Spleen (tissue), 11 donors: ENCODE measurements at regions not wholly inside any gene's neighbourhood (a gene's known extent, or its start where the extent isn't known, plus 50 kb on each side); places are given as distances from the start of the nearest gene placed in this dataset.

Experiments used
- DNase-seq: peaks from one replicate; pipeline ENCODE4 v3.0.0-alpha.2; 2020
- H3K27ac ChIP-seq, 8 donors: fragments of 200-600 bp; sonication (generic) in 7 of 8; 1 replicate in 4 of 8; 2 replicates in 4 of 8; pipeline versions ENCODE4 v1.5.0 to v1.8.0; 2016 to 2021; ENCODE audit warnings: inconsistent platforms in 4 of 8, mild to moderate bottlenecking in 4 of 8, moderate library complexity in 1 of 8
- H3K27me3 ChIP-seq, 7 donors: fragments of 200-600 bp; sonication (generic) in 6 of 7; replicated peaks in 1 of 7; 1 replicate in 4 of 7; 2 replicates in 3 of 7; pipeline versions ENCODE4 v1.5.0 to v1.8.0; 2016 to 2021; ENCODE audit warnings: inconsistent platforms in 3 of 7, mild to moderate bottlenecking in 1 of 7
- H3K36me3 ChIP-seq, 6 donors: fragments of 200-600 bp; sonication (generic) in 5 of 6; 1 replicate in 4 of 6; 2 replicates in 2 of 6; pipeline versions ENCODE4 v1.5.0 to v1.8.0; 2016 to 2021; ENCODE audit warnings: inconsistent platforms in 2 of 6
- H3K4me1 ChIP-seq, 6 donors: fragments of 200-600 bp; sonication (generic) in 5 of 6; 1 replicate in 3 of 6; 2 replicates in 3 of 6; pipeline versions ENCODE4 v1.5.0 to v1.8.0; 2016 to 2021; ENCODE audit warnings: inconsistent platforms in 3 of 6
- H3K4me3 ChIP-seq, 8 donors: fragments of 200-600 bp; sonication (generic) in 7 of 8; 1 replicate in 4 of 8; 2 replicates in 4 of 8; pipeline versions ENCODE4 v1.5.0 to v1.8.0; 2016 to 2021; ENCODE audit warnings: inconsistent platforms in 4 of 8, mild to moderate bottlenecking in 4 of 8, moderate library complexity in 2 of 8
- H3K9me3 ChIP-seq, 8 donors: fragments of 200-600 bp; sonication (generic) in 7 of 8; 1 replicate in 4 of 8; 2 replicates in 4 of 8; pipeline versions ENCODE4 v1.5.0 to v1.8.0; 2016 to 2021; ENCODE audit warnings: inconsistent platforms in 4 of 8
- POLR2A ChIP-seq, 3 donors: fragments of 450-650 bp; IDR thresholded peaks; one replicate each; pipeline ENCODE4 v1.5.1; 2017; ENCODE audit warnings: antibody characterized with exemption in 3 of 3, mild to moderate bottlenecking in 1 of 3
- POLR2AphosphoS5 ChIP-seq, 3 donors: sonication (generic); formaldehyde crosslinking; IDR thresholded peaks; one replicate each; pipeline ENCODE4 v1.5.1; 2017; ENCODE audit warnings: antibody characterized with exemption in 3 of 3
- WGBS, 5 donors: extraction: QIAGEN DNeasy Blood & Tissue Kit in 3 of 5; methylation state at CpG; one replicate each; pipeline versions ENCODE4 v1.1.5 to v1.1.7; 2013 to 2018; 5-methylcytosine and 5-hydroxymethylcytosine counted together
- intact Hi-C: fragments of 100-400 bp; cut with DNase I; formaldehyde crosslinking; loops from one replicate; pipeline ENCODE4 v1.15.0; 2023; ENCODE audit warnings: low total_unique reads
- TF ChIP-seq, protein P1 (sequence below), 11 experiments: fragments of 200-600 bp in 7 of 11; fragments of 450-650 bp in 4 of 11; sonication (generic) in 4 of 11; IDR thresholded peaks in 8 of 11; conservative IDR thresholded peaks in 3 of 11; 1 replicate in 7 of 11; 2 replicates in 4 of 11; pipeline versions ENCODE4 v1.4.0 to v1.8.0; 2016 to 2021; ENCODE audit warnings: antibody characterized with exemption in 11 of 11, inconsistent platforms in 4 of 11, mild to moderate bottlenecking in 1 of 11
- donor health status: healthy with polysubstance abuse.
- donor health status: DM: no; HTN: no; CAD: no; lungs with moderate emphysema.
- donor health status: DM: no; HTN: no; CAD: no.
- donor health status: Bipolar disorder and iron deficiency.
- donor health status: healthy.
- donor health status: DM: no; HTN: no; CAD: no.
- donor health status: DM: yes; HTN: yes; CAD: no.

DNA sequence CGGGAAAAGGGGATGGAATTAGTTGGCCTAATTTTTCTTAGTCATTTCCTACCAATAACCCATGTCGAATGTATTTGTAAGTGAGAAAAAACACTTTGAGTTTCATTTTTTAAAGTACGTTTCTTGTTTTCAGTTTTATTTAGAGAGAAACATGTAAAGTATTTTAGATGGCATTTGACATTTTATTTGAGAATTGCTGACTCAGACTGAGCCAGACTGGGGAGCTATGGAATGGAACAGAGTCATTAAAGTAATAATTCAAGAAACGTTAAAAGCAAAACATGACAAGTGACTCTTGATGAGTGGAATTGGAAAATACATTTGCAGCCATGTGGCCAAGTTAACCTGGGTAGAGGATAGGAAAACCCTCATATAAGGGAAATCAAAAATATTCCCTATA, 286.1 kb upstream of the NPSR1 start:
- intact Hi-C loops, result no loop called here
- Histone ChIP-seq H3K36me3 (no peaks in the 10 kb centered on the region), H3K27me3 (no peaks in the 10 kb centered on the region), H3K9me3 (peaks cover 0 to 8% (median 0%) of the 10 kb centered on the region in 8 donors), H3K4me1 (no peaks in the 10 kb centered on the region), H3K27ac (no peak overlapping the region), H3K4me3 (no peak overlapping the region)
- 74 to 86% (median 83%) methylated on average over 4 of the region's 4 CpGs for WGBS, 5 donors
- no peak for DNase-seq
- TF ChIP-seq POLR2AphosphoS5 (IDR thresholded peaks at IDR 0.05), result no peak
- no peak for TF ChIP-seq POLR2A (IDR thresholded peaks at IDR 0.05)
- TF ChIP-seq, protein P1, sequence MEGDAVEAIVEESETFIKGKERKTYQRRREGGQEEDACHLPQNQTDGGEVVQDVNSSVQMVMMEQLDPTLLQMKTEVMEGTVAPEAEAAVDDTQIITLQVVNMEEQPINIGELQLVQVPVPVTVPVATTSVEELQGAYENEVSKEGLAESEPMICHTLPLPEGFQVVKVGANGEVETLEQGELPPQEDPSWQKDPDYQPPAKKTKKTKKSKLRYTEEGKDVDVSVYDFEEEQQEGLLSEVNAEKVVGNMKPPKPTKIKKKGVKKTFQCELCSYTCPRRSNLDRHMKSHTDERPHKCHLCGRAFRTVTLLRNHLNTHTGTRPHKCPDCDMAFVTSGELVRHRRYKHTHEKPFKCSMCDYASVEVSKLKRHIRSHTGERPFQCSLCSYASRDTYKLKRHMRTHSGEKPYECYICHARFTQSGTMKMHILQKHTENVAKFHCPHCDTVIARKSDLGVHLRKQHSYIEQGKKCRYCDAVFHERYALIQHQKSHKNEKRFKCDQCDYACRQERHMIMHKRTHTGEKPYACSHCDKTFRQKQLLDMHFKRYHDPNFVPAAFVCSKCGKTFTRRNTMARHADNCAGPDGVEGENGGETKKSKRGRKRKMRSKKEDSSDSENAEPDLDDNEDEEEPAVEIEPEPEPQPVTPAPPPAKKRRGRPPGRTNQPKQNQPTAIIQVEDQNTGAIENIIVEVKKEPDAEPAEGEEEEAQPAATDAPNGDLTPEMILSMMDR (IDR thresholded peaks at IDR 0.05 in 8 of 11, conservative IDR thresholded peaks at IDR 0.05 in 3 of 11), result no peak

DNA sequence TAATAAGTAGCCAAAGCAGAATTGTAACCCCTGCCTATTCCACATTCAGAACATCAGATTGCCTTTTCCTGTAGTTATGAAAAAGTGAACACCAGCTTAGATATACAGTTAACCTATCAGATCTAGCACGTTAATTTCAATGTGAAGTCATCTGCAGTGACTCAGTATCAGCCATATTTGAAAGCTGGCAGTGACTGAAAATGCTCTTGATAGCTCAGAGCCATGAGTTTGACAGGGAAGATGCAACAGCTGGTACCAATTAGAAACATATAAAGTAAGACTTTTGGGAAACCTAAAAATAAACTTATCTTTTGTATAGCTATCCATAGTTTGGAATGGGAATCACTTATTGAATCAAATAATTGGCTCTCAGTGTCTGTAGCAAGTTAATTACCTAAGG, 284.1 kb upstream of the NPSR1 start:
- Histone ChIP-seq H3K9me3 (peaks cover 0 to 13% (median 0%) of the 10 kb centered on the region in 8 donors), H3K4me1 (no peaks in the 10 kb centered on the region), H3K4me3 (no peak overlapping the region), H3K36me3 (no peaks in the 10 kb centered on the region), H3K27me3 (no peaks in the 10 kb centered on the region), H3K27ac (no peak overlapping the region)
- no peak for DNase-seq
- 47 to 69% (median 58%) methylated on average over 1 of the region's 1 CpG for WGBS, 5 donors
- intact Hi-C loops, result no loop called here
- TF ChIP-seq POLR2AphosphoS5 (IDR thresholded peaks at IDR 0.05), result no peak
- TF ChIP-seq POLR2A (IDR thresholded peaks at IDR 0.05), result no peak
- TF ChIP-seq, protein P1 (IDR thresholded peaks at IDR 0.05 in 8 of 11, conservative IDR thresholded peaks at IDR 0.05 in 3 of 11), result no peak

DNA sequence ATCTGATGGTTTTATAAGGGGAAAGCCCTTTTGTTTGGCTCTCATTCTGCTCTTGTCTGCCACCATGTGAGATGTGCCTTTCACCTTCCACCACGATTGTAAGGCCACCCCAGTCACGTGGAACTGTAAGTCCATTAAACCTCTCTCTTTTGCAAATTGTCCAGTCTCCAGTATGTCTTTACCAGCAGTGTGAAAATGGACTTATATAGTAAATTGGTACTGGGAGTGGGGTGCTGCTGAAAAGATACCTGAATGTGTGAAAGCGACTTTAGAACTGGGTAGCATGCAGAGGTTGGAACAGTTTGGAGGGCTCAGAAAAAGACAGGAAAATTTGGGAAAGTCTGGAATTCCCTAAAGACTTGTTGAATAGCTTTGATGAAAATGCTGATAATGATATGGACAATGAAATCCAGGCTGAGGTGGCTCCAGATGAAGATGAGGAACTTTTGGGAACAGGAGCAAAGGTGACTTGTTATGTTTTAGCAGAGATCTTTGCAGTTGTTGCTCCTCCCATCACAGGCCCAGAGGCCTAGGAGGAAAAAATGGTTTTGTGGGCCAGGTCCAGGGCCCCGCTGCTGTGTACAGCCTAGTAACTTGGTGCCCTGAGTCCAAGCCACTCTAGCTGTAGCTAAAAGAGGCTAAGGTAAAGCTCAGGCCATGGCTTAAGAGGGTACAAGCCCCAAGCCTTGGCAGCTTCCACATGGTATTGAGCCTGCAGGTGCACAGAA, 275.7 kb upstream of the NPSR1 start:
- intact Hi-C loops, result no loop called here
- Histone ChIP-seq H3K27me3 (no peaks in the 10 kb centered on the region), H3K4me1 (no peaks in the 10 kb centered on the region), H3K27ac (no peak overlapping the region), H3K4me3 (no peak overlapping the region), H3K9me3 (peaks cover 2 to 29% (median 21%) of the 10 kb centered on the region in 8 donors), H3K36me3 (no peaks in the 10 kb centered on the region)
- 70 to 90% (median 75%) methylated on average over 4 of the region's 4 CpGs for WGBS, 5 donors
- no peak for DNase-seq
- no peak for TF ChIP-seq POLR2A (IDR thresholded peaks at IDR 0.05)
- TF ChIP-seq, protein P1 (IDR thresholded peaks at IDR 0.05 in 8 of 11, conservative IDR thresholded peaks at IDR 0.05 in 3 of 11), result no peak
- TF ChIP-seq POLR2AphosphoS5 (IDR thresholded peaks at IDR 0.05), result no peak

DNA sequence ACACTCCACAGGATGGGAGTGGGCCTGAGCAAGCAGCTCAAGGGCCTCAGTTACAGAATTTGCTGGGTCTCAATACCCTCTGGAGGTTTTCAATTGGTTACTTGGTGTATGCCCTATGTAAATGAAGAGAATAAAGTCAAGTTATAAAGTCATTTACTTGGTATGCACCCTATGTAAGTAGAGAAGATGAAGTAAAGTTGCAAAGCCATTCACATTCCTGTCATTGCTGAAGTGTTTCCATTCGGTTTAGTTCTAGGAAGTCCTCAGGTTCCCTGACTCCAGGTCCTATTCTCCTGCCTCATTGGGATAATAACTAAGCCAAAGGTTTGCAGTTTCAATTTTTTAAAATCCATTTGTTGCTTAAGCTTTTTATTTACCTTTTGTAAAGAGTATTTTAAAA, 272.6 kb upstream of the NPSR1 start:
- Histone ChIP-seq H3K4me3 (no peak overlapping the region), H3K27ac (no peak overlapping the region), H3K4me1 (no peaks in the 10 kb centered on the region), H3K36me3 (no peaks in the 10 kb centered on the region), H3K9me3 (peaks cover 2 to 29% (median 21%) of the 10 kb centered on the region in 8 donors), H3K27me3 (no peaks in the 10 kb centered on the region)
- DNase-seq, result no peak
- WGBS, 5 donors, result 43 to 68% (median 55%) methylated on average over 1 of the region's 1 CpG
- intact Hi-C loops, result no loop called here
- TF ChIP-seq POLR2AphosphoS5 (IDR thresholded peaks at IDR 0.05) (no peak), POLR2A (IDR thresholded peaks at IDR 0.05) (no peak)
- TF ChIP-seq, protein P1 (IDR thresholded peaks at IDR 0.05 in 8 of 11, conservative IDR thresholded peaks at IDR 0.05 in 3 of 11), result no peak
